GM12873 (cell line): ENCODE measurements at regions not wholly inside any gene's neighbourhood (a gene's known extent, or its start where the extent isn't known, plus 50 kb on each side); places are given as distances from the start of the nearest gene placed in this dataset.

Experiments used
- TF ChIP-seq, protein P1 (sequence below): IDR thresholded peaks from 2 replicates; pipeline ENCODE4 v1.5.1; 2012; ENCODE audit warnings: low read depth, mild to moderate bottlenecking, moderate library complexity, low read length, control low read depth; ENCODE audit not compliant: insufficient read depth; ENCODE audit errors: missing control alignments

- TF ChIP-seq, protein P1, sequence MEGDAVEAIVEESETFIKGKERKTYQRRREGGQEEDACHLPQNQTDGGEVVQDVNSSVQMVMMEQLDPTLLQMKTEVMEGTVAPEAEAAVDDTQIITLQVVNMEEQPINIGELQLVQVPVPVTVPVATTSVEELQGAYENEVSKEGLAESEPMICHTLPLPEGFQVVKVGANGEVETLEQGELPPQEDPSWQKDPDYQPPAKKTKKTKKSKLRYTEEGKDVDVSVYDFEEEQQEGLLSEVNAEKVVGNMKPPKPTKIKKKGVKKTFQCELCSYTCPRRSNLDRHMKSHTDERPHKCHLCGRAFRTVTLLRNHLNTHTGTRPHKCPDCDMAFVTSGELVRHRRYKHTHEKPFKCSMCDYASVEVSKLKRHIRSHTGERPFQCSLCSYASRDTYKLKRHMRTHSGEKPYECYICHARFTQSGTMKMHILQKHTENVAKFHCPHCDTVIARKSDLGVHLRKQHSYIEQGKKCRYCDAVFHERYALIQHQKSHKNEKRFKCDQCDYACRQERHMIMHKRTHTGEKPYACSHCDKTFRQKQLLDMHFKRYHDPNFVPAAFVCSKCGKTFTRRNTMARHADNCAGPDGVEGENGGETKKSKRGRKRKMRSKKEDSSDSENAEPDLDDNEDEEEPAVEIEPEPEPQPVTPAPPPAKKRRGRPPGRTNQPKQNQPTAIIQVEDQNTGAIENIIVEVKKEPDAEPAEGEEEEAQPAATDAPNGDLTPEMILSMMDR, result no peak
Observed at GRCh38 chr14:30221546-30221945, 293.9 kb upstream of the PRKD1 start.

DNA sequence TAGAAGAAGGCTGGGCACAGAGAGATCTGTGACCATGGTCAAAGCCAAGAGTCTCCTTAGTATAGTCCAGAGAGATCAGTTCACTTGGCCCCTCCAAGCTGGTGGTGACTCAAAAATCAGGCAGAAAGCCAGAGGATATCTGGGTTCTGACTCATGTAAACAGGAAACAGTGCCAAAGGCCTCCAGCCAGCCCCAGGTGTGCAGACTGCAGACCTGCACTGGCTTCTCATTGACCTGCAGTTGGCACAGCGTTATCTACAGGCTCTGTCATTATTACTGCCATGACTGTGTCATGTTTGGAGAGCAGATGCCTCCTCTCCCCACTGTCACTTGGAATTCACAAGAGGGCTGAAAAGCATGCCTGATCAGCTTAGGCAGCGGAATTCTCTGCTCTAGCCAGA lies 295.7 kb upstream of the PRKD1 start:
- TF ChIP-seq, protein P1, result no peak

DNA sequence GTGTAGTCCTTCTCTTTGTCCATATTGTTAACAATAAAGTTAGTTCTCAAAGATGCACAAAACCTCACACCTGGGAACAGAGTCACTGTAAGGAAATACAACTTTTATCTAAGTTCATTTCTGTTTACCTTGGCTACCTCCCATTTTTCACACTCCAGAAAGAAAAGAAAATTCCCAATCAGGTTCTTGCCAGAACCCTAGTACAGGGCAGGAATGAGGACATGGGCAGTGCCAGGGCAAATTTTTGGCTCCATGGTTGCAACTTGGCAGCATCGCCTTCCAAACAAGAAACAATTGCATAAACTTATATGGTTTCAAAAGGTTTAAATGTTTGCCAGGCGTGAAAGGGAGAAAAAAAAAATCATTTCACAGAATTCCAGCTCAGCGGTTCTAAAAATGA lies 296.3 kb upstream of the PRKD1 start:
- TF ChIP-seq, protein P1, result no peak

DNA sequence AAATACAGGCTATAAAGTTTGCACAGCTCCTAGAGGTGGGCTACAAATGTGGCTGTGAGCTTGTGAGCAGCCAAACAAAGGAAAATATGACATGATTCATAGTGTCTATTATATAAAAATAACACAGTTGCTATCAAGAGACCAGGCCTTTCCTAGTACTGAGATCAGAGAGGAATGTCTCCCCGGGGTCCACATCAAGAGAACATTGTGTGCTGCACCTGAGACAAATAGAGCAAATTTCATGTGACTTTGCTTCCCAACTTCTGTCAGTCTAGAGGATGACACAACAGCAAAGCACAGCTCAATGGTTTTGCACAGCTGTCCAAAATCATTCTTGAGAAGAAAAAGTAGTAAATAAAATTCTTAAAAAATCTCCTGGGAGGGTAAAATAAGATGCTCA lies 297.5 kb upstream of the PRKD1 start:
- TF ChIP-seq, protein P1, result no peak

GRCh38 chr14:30227436-30227835 lies 299.8 kb upstream of the PRKD1 start:
- TF ChIP-seq, protein P1, result no peak

DNA sequence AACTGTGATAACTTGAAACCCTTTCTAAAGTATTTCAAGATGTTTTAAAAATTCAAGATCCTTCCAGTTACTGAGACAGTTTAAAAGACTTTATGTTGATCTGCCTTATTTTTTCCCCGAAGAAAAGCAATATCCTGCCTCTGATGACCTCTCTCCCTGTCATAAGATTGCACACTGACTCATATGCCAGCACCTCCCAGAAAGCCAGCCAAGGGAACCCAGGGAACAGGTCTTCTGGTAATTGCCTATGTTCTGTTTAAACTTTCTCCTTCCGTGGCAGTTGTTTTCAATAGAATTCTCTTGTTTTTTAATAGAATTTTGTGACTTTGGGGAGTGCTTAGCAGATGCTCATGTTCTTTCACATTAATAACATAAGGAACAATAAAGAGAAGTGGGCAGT lies 300.2 kb upstream of the PRKD1 start:
- TF ChIP-seq, protein P1, result no peak

DNA sequence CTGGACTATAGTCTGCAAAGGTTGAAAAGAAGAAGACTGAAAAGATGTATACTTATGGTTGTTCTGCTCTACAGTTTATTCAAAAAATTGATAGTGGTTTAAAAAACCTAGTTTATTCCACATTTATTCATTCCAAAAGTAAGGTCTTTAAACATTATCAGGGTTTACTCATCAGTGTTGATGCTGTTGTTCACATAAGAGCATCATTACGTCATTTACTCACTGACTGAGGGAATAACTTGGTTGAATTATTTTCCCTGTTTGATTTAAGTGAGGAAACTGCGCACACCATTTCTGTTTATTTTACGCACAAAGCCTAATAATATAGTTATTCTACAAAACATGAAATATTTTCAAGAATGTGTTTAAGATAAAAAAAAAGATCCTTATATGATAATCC lies 303.1 kb upstream of the PRKD1 start:
- TF ChIP-seq, protein P1, result no peak

GRCh38 chr14:30234966-30235365 lies 307.3 kb upstream of the PRKD1 start:
- TF ChIP-seq, protein P1, result no peak
